Nephron progenitor cell (in vitro differentiated cells): ENCODE measurements at regions not wholly inside any gene's neighbourhood (a gene's known extent, or its start where the extent isn't known, plus 50 kb on each side); places are given as distances from the start of the nearest gene placed in this dataset.

Experiments used
- DNase-seq: peaks from one replicate; pipeline ENCODE4 v3.0.0; 2021
- H3K27ac Mint-ChIP-seq: 2 replicates; pipeline ENCODE4 v1.8.0; 2021; ENCODE audit warnings: mild to moderate bottlenecking, moderate library complexity, mixed read lengths
- H3K27me3 Mint-ChIP-seq: 2 replicates; pipeline ENCODE4 v1.8.0; 2021; ENCODE audit warnings: mild to moderate bottlenecking, low read depth, mixed read lengths; ENCODE audit not compliant: poor library complexity
- H3K36me3 Mint-ChIP-seq: 2 replicates; pipeline ENCODE4 v1.8.0; 2021; ENCODE audit warnings: low read depth, mixed read lengths
- H3K4me1 Mint-ChIP-seq: 2 replicates; pipeline ENCODE4 v1.8.0; 2021; ENCODE audit warnings: mixed read lengths
- H3K4me3 Mint-ChIP-seq: 2 replicates; pipeline ENCODE4 v1.8.0; 2021; ENCODE audit warnings: mild to moderate bottlenecking, moderate library complexity, mixed read lengths
- H3K9me3 Mint-ChIP-seq: 2 replicates; pipeline ENCODE4 v1.8.0; 2021; ENCODE audit warnings: mild to moderate bottlenecking, moderate library complexity, mixed read lengths
- CTCF ChIP-seq: fragments of 200-600 bp; sonication (generic); IDR thresholded peaks from 2 replicates; pipeline ENCODE4 v1.5.0; 2021; ENCODE audit warnings: antibody characterized with exemption

GRCh38 chr10:78609976-78610375, 458.8 kb upstream of the ZMIZ1 start:
- Mint-ChIP-seq H3K4me1 (peaks cover 26% of the 10 kb centered on the region), H3K27ac (no peak overlapping the region), H3K27me3 (peaks cover 4% of the 10 kb centered on the region), H3K9me3 (peaks cover 33% of the 10 kb centered on the region), H3K36me3 (peaks cover 4% of the 10 kb centered on the region), H3K4me3 (no peak overlapping the region)
- DNase-seq = no peak
- no peak for TF ChIP-seq CTCF

- H3K36me3 Mint-ChIP-seq = peaks cover 4% of the 10 kb centered on the region
- peaks cover 4% of the 10 kb centered on the region for H3K27me3 Mint-ChIP-seq
- H3K4me1 Mint-ChIP-seq = peaks cover 33% of the 10 kb centered on the region
- DNase-seq = no peak
- no peak overlapping the region for H3K4me3 Mint-ChIP-seq
- H3K27ac Mint-ChIP-seq = no peak overlapping the region
- peaks cover 26% of the 10 kb centered on the region for H3K9me3 Mint-ChIP-seq
- TF ChIP-seq CTCF = no peak
Measured at GRCh38 chr10:78613132-78613531, 455.6 kb upstream of the ZMIZ1 start.

- H3K27ac Mint-ChIP-seq = no peak overlapping the region
- DNase-seq = no peak
- H3K4me1 Mint-ChIP-seq = peaks cover 40% of the 10 kb centered on the region
- no peak overlapping the region for H3K4me3 Mint-ChIP-seq
- TF ChIP-seq CTCF = no peak
- peaks cover 14% of the 10 kb centered on the region for H3K9me3 Mint-ChIP-seq
- peaks cover 4% of the 10 kb centered on the region for H3K36me3 Mint-ChIP-seq
- peaks cover 9% of the 10 kb centered on the region for H3K27me3 Mint-ChIP-seq
Measured at GRCh38 chr10:78614267-78614666, 454.5 kb upstream of the ZMIZ1 start.

GRCh38 chr10:78614744-78615143, 454.0 kb upstream of the ZMIZ1 start:
- Mint-ChIP-seq H3K9me3 (peaks cover 10% of the 10 kb centered on the region), H3K4me3 (no peak overlapping the region), H3K36me3 (peaks cover 3% of the 10 kb centered on the region), H3K27me3 (peaks cover 8% of the 10 kb centered on the region), H3K27ac (no peak overlapping the region), H3K4me1 (peaks cover 44% of the 10 kb centered on the region)
- DNase-seq = no peak
- no peak for TF ChIP-seq CTCF

GRCh38 chr10:78616125-78616695, 452.6 kb upstream of the ZMIZ1 start:
- no peak for DNase-seq
- no peaks in the 10 kb centered on the region for H3K36me3 Mint-ChIP-seq
- no peak for TF ChIP-seq CTCF
- peaks cover 9% of the 10 kb centered on the region for H3K27me3 Mint-ChIP-seq
- H3K9me3 Mint-ChIP-seq = no peaks in the 10 kb centered on the region
- H3K27ac Mint-ChIP-seq = no peak overlapping the region
- H3K4me3 Mint-ChIP-seq = no peak overlapping the region
- peaks cover 52% of the 10 kb centered on the region for H3K4me1 Mint-ChIP-seq

GRCh38 chr10:78617115-78617514, 451.7 kb upstream of the ZMIZ1 start:
- no peaks in the 10 kb centered on the region for H3K9me3 Mint-ChIP-seq
- DNase-seq = no peak
- peaks cover 44% of the 10 kb centered on the region for H3K4me1 Mint-ChIP-seq
- no peak overlapping the region for H3K27ac Mint-ChIP-seq
- peaks cover 11% of the 10 kb centered on the region for H3K27me3 Mint-ChIP-seq
- TF ChIP-seq CTCF = no peak
- H3K36me3 Mint-ChIP-seq = no peaks in the 10 kb centered on the region
- no peak overlapping the region for H3K4me3 Mint-ChIP-seq
